Neural cell (in vitro differentiated cells): ENCODE measurements at regions not wholly inside any gene's neighbourhood (a gene's known extent, or its start where the extent isn't known, plus 50 kb on each side); places are given as distances from the start of the nearest gene placed in this dataset.

ENCODE experiments used
- H2AFZ ChIP-seq: fragments of 200-600, 300-800 bp; sonication (generic), shearing (Covaris generic); 2 replicates; pipeline ENCODE4 v1.6.0; 2014; ENCODE audit warnings: low read depth, mild to moderate bottlenecking, antibody characterized with exemption, low read length, moderate library complexity
- H3F3A ChIP-seq: fragments of 200-600 bp; shearing (Covaris generic); 2 replicates; pipeline ENCODE4 v1.6.1; 2016; ENCODE audit warnings: mild to moderate bottlenecking, moderate library complexity, mixed read lengths, antibody characterized with exemption, low read length; ENCODE audit not compliant: insufficient read depth, poor library complexity, severe bottlenecking
- H3K27ac ChIP-seq: fragments of 200-600, 300-800 bp; sonication (generic), shearing (Covaris generic); 2 replicates; pipeline ENCODE4 v1.5.1; 2014; ENCODE audit warnings: mild to moderate bottlenecking, low read length, moderate library complexity
- H3K27me3 ChIP-seq: fragments of 300-800, 200-600 bp; sonication (generic), shearing (Covaris generic); 2 replicates; pipeline ENCODE4 v1.6.0; 2014; ENCODE audit warnings: mild to moderate bottlenecking, low read depth, low read length, moderate library complexity; ENCODE audit not compliant: insufficient read depth
- H3K36me3 ChIP-seq: fragments of 300-800, 200-600 bp; sonication (generic), shearing (Covaris generic); 2 replicates; pipeline ENCODE4 v1.5.1; 2014; ENCODE audit warnings: mild to moderate bottlenecking, antibody characterized with exemption, low read length, moderate library complexity; ENCODE audit not compliant: insufficient read depth
- H3K4me2 ChIP-seq: fragments of 300-800, 200-600 bp; sonication (generic), shearing (Covaris generic); 2 replicates; pipeline ENCODE4 v1.6.0; 2014; ENCODE audit warnings: mild to moderate bottlenecking, low read length
- H3K4me3 ChIP-seq: fragments of 300-800, 200-600 bp; sonication (generic), shearing (Covaris generic); 2 replicates; pipeline ENCODE4 v1.5.1; 2014; ENCODE audit warnings: mild to moderate bottlenecking, low read length, moderate library complexity
- H3K79me2 ChIP-seq: fragments of 200-600 bp; shearing (Covaris generic); replicated peaks from 2 replicates; pipeline ENCODE4 v1.6.0; 2014; ENCODE audit warnings: mild to moderate bottlenecking, low read length, moderate library complexity; ENCODE audit not compliant: insufficient read depth
- H3K9ac ChIP-seq: fragments of 300-800, 200-600 bp; sonication (generic), shearing (Covaris generic); 2 replicates; pipeline ENCODE4 v1.6.1; 2016; ENCODE audit warnings: mild to moderate bottlenecking, low read length, mixed read lengths
- H3K9me2 ChIP-seq: fragments of 200-600 bp; shearing (Covaris generic); 2 replicates; pipeline ENCODE4 v1.6.1; 2016; ENCODE audit warnings: mild to moderate bottlenecking, low read length, mixed read lengths; ENCODE audit not compliant: insufficient read depth
- H3K9me3 ChIP-seq: fragments of 200-600, 300-800 bp; sonication (generic), shearing (Covaris generic); 2 replicates; pipeline ENCODE4 v1.6.1; 2016; ENCODE audit warnings: mild to moderate bottlenecking, mixed run types, low read length, moderate library complexity, mixed read lengths
- H4K20me1 ChIP-seq: fragments of 200-600 bp; shearing (Covaris generic); 2 replicates; pipeline ENCODE4 v1.6.1; 2016; ENCODE audit warnings: mild to moderate bottlenecking, mixed run types; ENCODE audit not compliant: insufficient read depth
- EP300 ChIP-seq: fragments of 450-650 bp; conservative IDR thresholded peaks from 2 replicates; pipeline ENCODE4 v1.6.1; 2014; ENCODE audit warnings: antibody characterized with exemption, mild to moderate bottlenecking, moderate library complexity; ENCODE audit not compliant: poor library complexity, severe bottlenecking
- EZH2 ChIP-seq: fragments of 200-600, 300-800 bp; shearing (Covaris generic), sonication (generic); IDR thresholded peaks from 2 replicates; pipeline ENCODE4 v1.6.1; 2014; ENCODE audit warnings: antibody characterized with exemption, low read length, borderline replicate concordance, mild to moderate bottlenecking; ENCODE audit not compliant: insufficient read depth, poor library complexity, severe bottlenecking
- MXI1 ChIP-seq: fragments of 450-650 bp; conservative IDR thresholded peaks from 2 replicates; pipeline ENCODE4 v1.6.1; 2014; ENCODE audit warnings: antibody characterized with exemption, mild to moderate bottlenecking; ENCODE audit not compliant: poor library complexity, severe bottlenecking
- POLR2AphosphoS5 ChIP-seq: IDR thresholded peaks from 2 replicates; pipeline ENCODE4 v1.6.1; 2012
- RAD21 ChIP-seq: fragments of 450-650 bp; conservative IDR thresholded peaks from 2 replicates; pipeline ENCODE4 v1.6.1; 2014; ENCODE audit warnings: antibody characterized with exemption, mild to moderate bottlenecking, moderate library complexity
- SMC3 ChIP-seq: fragments of 450-650 bp; conservative IDR thresholded peaks from 2 replicates; pipeline ENCODE4 v1.6.1; 2014; ENCODE audit warnings: antibody characterized with exemption, mild to moderate bottlenecking, moderate library complexity; ENCODE audit not compliant: poor library complexity
- TAF1 ChIP-seq: IDR thresholded peaks from 2 replicates; pipeline ENCODE4 v1.6.1; 2012; ENCODE audit warnings: low read depth
- TF ChIP-seq, protein P1 (sequence below): fragments of 450-650 bp; IDR thresholded peaks from 2 replicates; pipeline ENCODE4 v1.5.1; 2014; ENCODE audit warnings: antibody characterized with exemption, mild to moderate bottlenecking, moderate library complexity; ENCODE audit not compliant: poor library complexity, severe bottlenecking
- TF ChIP-seq, protein P2 (sequence below): IDR thresholded peaks from 2 replicates; pipeline ENCODE4 v1.6.1; 2012; ENCODE audit warnings: borderline replicate concordance

DNA sequence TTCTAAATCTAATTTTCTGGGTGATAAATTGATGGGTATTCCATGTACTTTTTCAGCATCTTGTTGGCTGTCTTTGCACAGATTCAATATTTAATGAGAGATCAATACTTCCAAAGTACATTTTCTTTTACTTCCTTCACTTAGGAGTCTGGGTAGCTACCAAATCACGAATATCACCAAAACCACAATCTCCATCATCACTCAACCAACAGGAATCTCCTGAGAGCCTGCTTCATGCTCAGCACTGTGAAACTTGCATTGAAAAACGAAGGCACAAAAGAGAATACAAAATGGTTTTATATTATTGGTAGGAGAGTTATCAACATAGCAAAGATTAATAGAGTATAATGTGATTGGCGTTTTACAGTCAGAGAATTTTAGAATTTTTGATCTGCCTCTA lies 261.5 kb upstream of the DSEL start:
- no peaks in the 10 kb centered on the region for H3K9me2 ChIP-seq
- H3K9ac ChIP-seq = no peak overlapping the region
- no peaks in the 10 kb centered on the region for H3F3A ChIP-seq
- no peak overlapping the region for H3K4me2 ChIP-seq
- H3K9me3 ChIP-seq = no peaks in the 10 kb centered on the region
- no peaks in the 10 kb centered on the region for H4K20me1 ChIP-seq
- H3K4me3 ChIP-seq = no peak overlapping the region
- TF ChIP-seq TAF1 (no peak), EP300 (no peak), MXI1 (no peak), EZH2 (no peak), SMC3 (no peak), RAD21 (no peak), POLR2AphosphoS5 (no peak)
- TF ChIP-seq, protein P1, sequence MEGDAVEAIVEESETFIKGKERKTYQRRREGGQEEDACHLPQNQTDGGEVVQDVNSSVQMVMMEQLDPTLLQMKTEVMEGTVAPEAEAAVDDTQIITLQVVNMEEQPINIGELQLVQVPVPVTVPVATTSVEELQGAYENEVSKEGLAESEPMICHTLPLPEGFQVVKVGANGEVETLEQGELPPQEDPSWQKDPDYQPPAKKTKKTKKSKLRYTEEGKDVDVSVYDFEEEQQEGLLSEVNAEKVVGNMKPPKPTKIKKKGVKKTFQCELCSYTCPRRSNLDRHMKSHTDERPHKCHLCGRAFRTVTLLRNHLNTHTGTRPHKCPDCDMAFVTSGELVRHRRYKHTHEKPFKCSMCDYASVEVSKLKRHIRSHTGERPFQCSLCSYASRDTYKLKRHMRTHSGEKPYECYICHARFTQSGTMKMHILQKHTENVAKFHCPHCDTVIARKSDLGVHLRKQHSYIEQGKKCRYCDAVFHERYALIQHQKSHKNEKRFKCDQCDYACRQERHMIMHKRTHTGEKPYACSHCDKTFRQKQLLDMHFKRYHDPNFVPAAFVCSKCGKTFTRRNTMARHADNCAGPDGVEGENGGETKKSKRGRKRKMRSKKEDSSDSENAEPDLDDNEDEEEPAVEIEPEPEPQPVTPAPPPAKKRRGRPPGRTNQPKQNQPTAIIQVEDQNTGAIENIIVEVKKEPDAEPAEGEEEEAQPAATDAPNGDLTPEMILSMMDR = no peak
- TF ChIP-seq, protein P2, sequence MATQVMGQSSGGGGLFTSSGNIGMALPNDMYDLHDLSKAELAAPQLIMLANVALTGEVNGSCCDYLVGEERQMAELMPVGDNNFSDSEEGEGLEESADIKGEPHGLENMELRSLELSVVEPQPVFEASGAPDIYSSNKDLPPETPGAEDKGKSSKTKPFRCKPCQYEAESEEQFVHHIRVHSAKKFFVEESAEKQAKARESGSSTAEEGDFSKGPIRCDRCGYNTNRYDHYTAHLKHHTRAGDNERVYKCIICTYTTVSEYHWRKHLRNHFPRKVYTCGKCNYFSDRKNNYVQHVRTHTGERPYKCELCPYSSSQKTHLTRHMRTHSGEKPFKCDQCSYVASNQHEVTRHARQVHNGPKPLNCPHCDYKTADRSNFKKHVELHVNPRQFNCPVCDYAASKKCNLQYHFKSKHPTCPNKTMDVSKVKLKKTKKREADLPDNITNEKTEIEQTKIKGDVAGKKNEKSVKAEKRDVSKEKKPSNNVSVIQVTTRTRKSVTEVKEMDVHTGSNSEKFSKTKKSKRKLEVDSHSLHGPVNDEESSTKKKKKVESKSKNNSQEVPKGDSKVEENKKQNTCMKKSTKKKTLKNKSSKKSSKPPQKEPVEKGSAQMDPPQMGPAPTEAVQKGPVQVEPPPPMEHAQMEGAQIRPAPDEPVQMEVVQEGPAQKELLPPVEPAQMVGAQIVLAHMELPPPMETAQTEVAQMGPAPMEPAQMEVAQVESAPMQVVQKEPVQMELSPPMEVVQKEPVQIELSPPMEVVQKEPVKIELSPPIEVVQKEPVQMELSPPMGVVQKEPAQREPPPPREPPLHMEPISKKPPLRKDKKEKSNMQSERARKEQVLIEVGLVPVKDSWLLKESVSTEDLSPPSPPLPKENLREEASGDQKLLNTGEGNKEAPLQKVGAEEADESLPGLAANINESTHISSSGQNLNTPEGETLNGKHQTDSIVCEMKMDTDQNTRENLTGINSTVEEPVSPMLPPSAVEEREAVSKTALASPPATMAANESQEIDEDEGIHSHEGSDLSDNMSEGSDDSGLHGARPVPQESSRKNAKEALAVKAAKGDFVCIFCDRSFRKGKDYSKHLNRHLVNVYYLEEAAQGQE = no peak
- H3K36me3 ChIP-seq = no peaks in the 10 kb centered on the region
- no peak overlapping the region for H3K27ac ChIP-seq
- no peaks in the 10 kb centered on the region for H3K27me3 ChIP-seq
- no peaks in the 10 kb centered on the region for H3K79me2 ChIP-seq
- no peak overlapping the region for H2AFZ ChIP-seq

DNA sequence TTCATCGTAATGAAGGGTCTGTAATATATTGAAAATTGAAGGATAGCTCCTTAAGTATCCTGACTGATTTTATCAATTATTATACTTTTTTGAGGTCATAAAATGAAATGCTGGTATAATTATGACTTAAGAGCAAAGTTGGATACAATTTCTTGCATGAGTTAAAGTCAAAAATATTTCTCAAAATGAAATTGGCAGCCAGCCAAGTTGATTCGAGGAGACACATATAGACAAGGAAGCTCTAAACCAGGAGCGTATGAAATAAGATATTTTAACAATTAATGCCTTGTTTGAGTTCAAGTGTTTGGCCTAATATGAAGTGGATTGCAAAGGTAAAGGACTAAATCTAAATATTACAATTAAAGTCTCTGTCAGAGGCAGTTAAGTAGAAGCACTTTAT lies 260.4 kb upstream of the DSEL start:
- no peaks in the 10 kb centered on the region for H4K20me1 ChIP-seq
- H3K4me2 ChIP-seq = no peak overlapping the region
- no peaks in the 10 kb centered on the region for H3K9me3 ChIP-seq
- no peaks in the 10 kb centered on the region for H3F3A ChIP-seq
- H3K27ac ChIP-seq = no peak overlapping the region
- H3K9ac ChIP-seq = no peak overlapping the region
- H3K4me3 ChIP-seq = no peak overlapping the region
- no peaks in the 10 kb centered on the region for H3K79me2 ChIP-seq
- H3K36me3 ChIP-seq = no peaks in the 10 kb centered on the region
- H2AFZ ChIP-seq = no peak overlapping the region
- H3K27me3 ChIP-seq = no peaks in the 10 kb centered on the region
- TF ChIP-seq TAF1 (no peak), RAD21 (no peak), POLR2AphosphoS5 (no peak), MXI1 (no peak), EZH2 (no peak), SMC3 (no peak), EP300 (no peak)
- TF ChIP-seq, protein P2 = no peak
- TF ChIP-seq, protein P1 = no peak
- H3K9me2 ChIP-seq = no peaks in the 10 kb centered on the region
